Adipocyte (in vitro differentiated cells): ENCODE measurements at regions not wholly inside any gene's neighbourhood (a gene's known extent, or its start where the extent isn't known, plus 50 kb on each side); places are given as distances from the start of the nearest gene placed in this dataset.

ENCODE experiments used
- DNase-seq: peaks from one replicate; pipeline ENCODE4 v3.0.0-alpha.2; 2015; ENCODE audit warnings: low read depth
- H3K27me3 ChIP-seq: replicated peaks from 2 replicates; pipeline ENCODE4 v1.7.0; 2013; ENCODE audit warnings: mild to moderate bottlenecking, low read length, moderate library complexity; ENCODE audit not compliant: control insufficient read depth, insufficient read depth
- H3K36me3 ChIP-seq: 2 replicates; pipeline ENCODE4 v1.7.0; 2013; ENCODE audit warnings: low read length, mild to moderate bottlenecking, moderate library complexity; ENCODE audit not compliant: control insufficient read depth, insufficient read depth, severe bottlenecking
- H3K4me1 ChIP-seq: 2 replicates; pipeline ENCODE4 v1.7.0; 2013; ENCODE audit warnings: mild to moderate bottlenecking, low read length, moderate library complexity; ENCODE audit not compliant: control insufficient read depth, insufficient read depth
- H3K4me3 ChIP-seq: 2 replicates; pipeline ENCODE4 v1.7.0; 2013; ENCODE audit warnings: mild to moderate bottlenecking, low read length, moderate library complexity
- H3K9ac ChIP-seq: 2 replicates; pipeline ENCODE4 v1.7.0; 2013; ENCODE audit warnings: mild to moderate bottlenecking, low read length, moderate library complexity
- H3K9me3 ChIP-seq: 2 replicates; pipeline ENCODE4 v1.7.0; 2013; ENCODE audit warnings: mild to moderate bottlenecking, low read length, moderate library complexity; ENCODE audit not compliant: control insufficient read depth

DNA sequence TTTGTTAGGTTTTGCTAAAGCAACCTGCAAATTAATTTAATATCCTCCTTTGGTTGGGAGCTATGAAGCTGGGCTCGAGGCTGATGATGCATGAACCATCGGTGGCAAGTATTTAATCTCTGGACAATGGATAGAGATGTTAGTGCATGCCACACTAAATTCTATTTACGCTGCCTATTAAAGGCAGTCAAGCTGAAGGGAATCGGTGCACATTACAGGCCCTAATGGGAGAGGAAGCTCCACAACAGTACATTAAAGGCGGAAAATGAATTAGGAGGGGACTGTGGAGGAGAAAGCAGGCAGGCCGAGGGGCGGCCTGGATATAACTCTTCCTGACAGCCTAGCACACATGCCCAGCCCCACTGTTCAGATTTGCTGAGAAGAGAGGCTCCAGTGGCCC, 132.4 kb upstream of the MAFB start:
- Histone ChIP-seq H3K36me3 (no peaks in the 10 kb centered on the region), H3K4me1 (no peaks in the 10 kb centered on the region), H3K4me3 (no peak overlapping the region), H3K9me3 (peaks cover 22% of the 10 kb centered on the region), H3K27me3 (peaks cover 44% of the 10 kb centered on the region), H3K9ac (no peak overlapping the region)
- no peak for DNase-seq

GRCh38 chr20:40826699-40827098, 137.7 kb upstream of the MAFB start:
- no peaks in the 10 kb centered on the region for H3K4me1 ChIP-seq
- H3K36me3 ChIP-seq = no peaks in the 10 kb centered on the region
- H3K27me3 ChIP-seq = peaks cover 21% of the 10 kb centered on the region
- no peak for DNase-seq
- H3K9me3 ChIP-seq = peaks cover 14% of the 10 kb centered on the region
- no peak overlapping the region for H3K9ac ChIP-seq
- H3K4me3 ChIP-seq = no peak overlapping the region

GRCh38 chr20:40835321-40835720, 146.3 kb upstream of the MAFB start:
- Histone ChIP-seq H3K9me3 (peaks cover 54% of the 10 kb centered on the region), H3K27me3 (peaks cover 19% of the 10 kb centered on the region), H3K4me3 (no peak overlapping the region), H3K4me1 (no peaks in the 10 kb centered on the region), H3K36me3 (no peaks in the 10 kb centered on the region), H3K9ac (no peak overlapping the region)
- DNase-seq = no peak

DNA sequence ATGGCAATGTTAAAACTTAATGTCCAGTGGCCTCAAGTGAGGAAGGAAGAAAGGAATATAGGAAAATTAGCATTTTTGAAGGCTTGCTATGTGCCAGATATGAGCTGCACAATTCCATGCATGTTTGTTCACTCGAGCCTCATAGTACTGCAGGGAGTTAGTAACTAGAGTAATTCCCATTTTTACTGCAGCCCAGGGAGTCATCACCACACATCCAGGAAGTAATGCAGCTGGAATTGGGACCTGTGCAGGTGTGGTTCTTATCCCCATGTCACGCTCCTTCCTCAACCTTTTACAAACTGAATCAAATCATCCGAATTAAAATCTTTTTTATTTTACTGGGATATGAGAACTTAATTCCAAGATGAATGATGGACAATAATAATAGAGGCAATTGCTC, 149.5 kb upstream of the MAFB start:
- Histone ChIP-seq H3K27me3 (peaks cover 32% of the 10 kb centered on the region), H3K4me1 (no peaks in the 10 kb centered on the region), H3K9ac (no peak overlapping the region), H3K9me3 (peaks cover 37% of the 10 kb centered on the region), H3K36me3 (no peaks in the 10 kb centered on the region), H3K4me3 (no peak overlapping the region)
- no peak for DNase-seq

DNA sequence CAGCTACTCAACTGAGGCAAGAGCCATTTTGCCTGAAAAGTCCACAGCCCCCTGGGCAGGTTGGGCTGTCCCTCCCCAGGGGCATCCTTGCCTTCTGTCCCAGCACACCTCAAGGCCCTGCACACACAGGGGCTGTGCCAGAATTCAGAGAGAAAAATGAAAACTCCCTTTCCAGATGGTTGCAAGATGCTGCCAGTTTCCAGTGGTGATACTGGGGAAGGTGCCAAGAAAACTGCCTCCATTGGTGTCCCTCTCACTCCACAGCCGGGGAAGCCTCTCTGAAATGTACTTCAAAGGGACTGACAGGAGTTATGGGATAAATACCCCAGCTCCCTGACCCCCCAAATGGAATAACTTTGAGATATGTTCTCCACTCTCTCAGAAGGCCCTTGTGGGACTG, 154.2 kb upstream of the MAFB start:
- Histone ChIP-seq H3K36me3 (no peaks in the 10 kb centered on the region), H3K27me3 (peaks cover 30% of the 10 kb centered on the region), H3K4me1 (no peaks in the 10 kb centered on the region), H3K4me3 (no peak overlapping the region), H3K9me3 (peaks cover 19% of the 10 kb centered on the region), H3K9ac (no peak overlapping the region)
- no peak for DNase-seq

GRCh38 chr20:40844332-40844731, 155.3 kb upstream of the MAFB start:
- no peak for DNase-seq
- peaks cover 19% of the 10 kb centered on the region for H3K9me3 ChIP-seq

GRCh38 chr20:40848096-40848495, 159.1 kb upstream of the MAFB start:
- Histone ChIP-seq H3K4me3 (no peak overlapping the region), H3K27me3 (peaks cover 16% of the 10 kb centered on the region), H3K9ac (no peak overlapping the region), H3K4me1 (no peaks in the 10 kb centered on the region), H3K36me3 (no peaks in the 10 kb centered on the region), H3K9me3 (peaks cover 8% of the 10 kb centered on the region)
- no peak for DNase-seq

More at GRCh38 chr20:40844332-40844731, 155.3 kb upstream of the MAFB start:
- no peak overlapping the region for H3K4me3 ChIP-seq
- H3K36me3 ChIP-seq = no peaks in the 10 kb centered on the region
- no peaks in the 10 kb centered on the region for H3K4me1 ChIP-seq
- peaks cover 34% of the 10 kb centered on the region for H3K27me3 ChIP-seq
- no peak overlapping the region for H3K9ac ChIP-seq

- no peak overlapping the region for H3K9ac ChIP-seq
- H3K9me3 ChIP-seq = peaks cover 8% of the 10 kb centered on the region
- peaks cover 15% of the 10 kb centered on the region for H3K27me3 ChIP-seq
- H3K4me1 ChIP-seq = no peaks in the 10 kb centered on the region
- H3K36me3 ChIP-seq = no peaks in the 10 kb centered on the region
- no peak overlapping the region for H3K4me3 ChIP-seq
- no peak for DNase-seq
Observed at GRCh38 chr20:40848526-40848925, 159.5 kb upstream of the MAFB start.

- Histone ChIP-seq H3K4me3 (no peak overlapping the region), H3K4me1 (no peaks in the 10 kb centered on the region), H3K9ac (no peak overlapping the region), H3K36me3 (no peaks in the 10 kb centered on the region), H3K9me3 (peaks cover 8% of the 10 kb centered on the region), H3K27me3 (peaks cover 14% of the 10 kb centered on the region)
- no peak for DNase-seq
Observed at GRCh38 chr20:40849456-40849855, 160.4 kb upstream of the MAFB start.

DNA sequence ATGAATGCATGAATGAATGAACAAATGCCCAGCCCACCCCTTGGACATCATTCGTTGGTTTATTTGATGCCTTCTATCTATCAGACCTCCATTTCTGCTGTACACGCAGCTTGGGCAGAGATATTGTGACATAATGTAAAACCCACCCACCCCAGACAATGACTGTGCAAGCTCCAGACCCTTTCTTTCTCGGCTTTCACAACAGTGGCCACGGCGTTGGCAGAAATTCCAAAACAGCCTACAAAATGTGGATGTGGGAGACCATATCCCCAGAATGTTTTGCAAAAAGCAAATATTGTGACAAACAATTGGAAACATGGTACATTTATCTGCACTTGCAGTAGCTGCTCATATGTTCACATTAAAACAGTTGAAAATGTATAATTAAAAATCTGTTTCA, 162.0 kb upstream of the MAFB start:
- H3K36me3 ChIP-seq = no peaks in the 10 kb centered on the region
- H3K9ac ChIP-seq = no peak overlapping the region
- no peak for DNase-seq
- no peaks in the 10 kb centered on the region for H3K4me1 ChIP-seq
- H3K27me3 ChIP-seq = peaks cover 19% of the 10 kb centered on the region
- H3K9me3 ChIP-seq = peaks cover under 1% of the 10 kb centered on the region
- H3K4me3 ChIP-seq = no peak overlapping the region

- Histone ChIP-seq H3K9ac (no peak overlapping the region), H3K9me3 (no peaks in the 10 kb centered on the region), H3K4me1 (peaks cover 1% of the 10 kb centered on the region), H3K36me3 (no peaks in the 10 kb centered on the region), H3K27me3 (peaks cover 25% of the 10 kb centered on the region), H3K4me3 (no peak overlapping the region)
- DNase-seq = no peak
Observed at GRCh38 chr20:40855269-40855668, 166.2 kb upstream of the MAFB start.

DNA sequence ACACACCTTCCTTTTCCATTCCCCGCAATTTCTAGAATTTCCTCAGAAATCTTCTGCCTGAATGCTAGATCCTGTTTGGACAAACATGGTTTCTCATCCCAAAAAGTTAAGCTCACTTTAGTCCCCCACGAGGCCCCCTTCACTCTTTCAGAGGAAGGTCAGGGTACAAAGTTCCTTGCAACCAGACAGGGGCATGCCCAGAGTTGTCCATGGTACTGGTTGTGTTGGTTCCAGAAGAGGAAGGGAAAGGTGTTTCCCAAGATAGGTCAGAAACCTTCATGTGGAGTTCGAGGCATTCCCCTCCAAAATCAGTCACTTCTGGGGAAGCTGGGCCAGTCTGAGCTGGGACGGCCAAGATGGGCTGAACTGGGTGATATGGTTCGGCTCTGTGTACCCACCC, 167.6 kb upstream of the MAFB start:
- Histone ChIP-seq H3K4me3 (no peak overlapping the region), H3K27me3 (peaks cover 25% of the 10 kb centered on the region), H3K9ac (no peak overlapping the region), H3K4me1 (peaks cover 11% of the 10 kb centered on the region), H3K36me3 (no peaks in the 10 kb centered on the region), H3K9me3 (no peaks in the 10 kb centered on the region)
- DNase-seq = no peak
